NCI-H774 (cell line): ENCODE measurements at regions not wholly inside any gene's neighbourhood (a gene's known extent, or its start where the extent isn't known, plus 50 kb on each side); places are given as distances from the start of the nearest gene placed in this dataset.

Experiments used
- DNase-seq: peaks from one replicate; lab custom pipeline; 2025; lab: John Stamatoyannopoulos, UW

- no peak for DNase-seq
Measured at GRCh38 chr1:214823311-214824117, 220.5 kb downstream of the CENPF start.

- DNase-seq = no peak
Measured at GRCh38 chr1:214824763-214825162, 221.8 kb downstream of the CENPF start.

GRCh38 chr1:214826619-214827018 is 223.6 kb downstream of the CENPF start:
- no peak for DNase-seq

GRCh38 chr1:214827883-214828282 is 224.9 kb downstream of the CENPF start:
- DNase-seq = no peak

GRCh38 chr1:214830941-214831340 is 227.9 kb downstream of the CENPF start:
- no peak for DNase-seq

- DNase-seq = no peak
Measured at GRCh38 chr1:214831956-214832355, 229.0 kb downstream of the CENPF start.

GRCh38 chr1:214833178-214833756 is 230.3 kb downstream of the CENPF start:
- DNase-seq = no peak

GRCh38 chr1:214837376-214837775 is 234.4 kb downstream of the CENPF start:
- no peak for DNase-seq

GRCh38 chr1:214838351-214838750 is 235.4 kb downstream of the CENPF start:
- DNase-seq = no peak

- no peak for DNase-seq
Measured at GRCh38 chr1:214840356-214840755, 237.4 kb downstream of the CENPF start.

- no peak for DNase-seq
Measured at GRCh38 chr1:214842856-214843255, 239.7 kb upstream of the KCNK2 start.

- DNase-seq = no peak
Measured at GRCh38 chr1:214843281-214843680, 239.3 kb upstream of the KCNK2 start.

- no peak for DNase-seq
Measured at GRCh38 chr1:214844319-214844718, 238.2 kb upstream of the KCNK2 start.

GRCh38 chr1:214846276-214846675 is 236.3 kb upstream of the KCNK2 start:
- DNase-seq = no peak

GRCh38 chr1:214847071-214847810 is 235.3 kb upstream of the KCNK2 start:
- DNase-seq = no peak

- DNase-seq = no peak
Measured at GRCh38 chr1:214848101-214848500, 234.4 kb upstream of the KCNK2 start.

GRCh38 chr1:214850432-214851050 is 232.0 kb upstream of the KCNK2 start:
- no peak for DNase-seq

- DNase-seq = no peak
Measured at GRCh38 chr1:214853340-214853739, 229.2 kb upstream of the KCNK2 start.

GRCh38 chr1:214854126-214854875 is 228.2 kb upstream of the KCNK2 start:
- DNase-seq = no peak

GRCh38 chr1:214856843-214857242 is 225.7 kb upstream of the KCNK2 start:
- DNase-seq = no peak

GRCh38 chr1:214857716-214858115 is 224.8 kb upstream of the KCNK2 start:
- DNase-seq = no peak

GRCh38 chr1:214859647-214860046 is 222.9 kb upstream of the KCNK2 start:
- no peak for DNase-seq
